Naive thymus-derived CD8-positive, alpha-beta T cell (primary cell): ENCODE measurements at regions not wholly inside any gene's neighbourhood (a gene's known extent, or its start where the extent isn't known, plus 50 kb on each side); places are given as distances from the start of the nearest gene placed in this dataset.

Source experiments
- ATAC-seq, 2 donors: fragments of 150-1000 bp; cut with Tn5 transposase in 1 of 2; sonication (Bioruptor Pico), chemical (Tn5 transposase) in 1 of 2; 1 replicate in 1 of 2; 2 replicates in 1 of 2; pipeline ENCODE4 v1.10.0; 2021; ENCODE audit warnings: mild to moderate bottlenecking in 2 of 2, moderate library complexity in 2 of 2
- POLR2A ChIA-PET: fragments of 350-600 bp; sonication (Branson Sonifier 250); formaldehyde crosslinking; loops from one replicate; lab custom pipeline; 2021; ENCODE audit warnings: antibody characterized with exemption; lab: Charles Lee
- DNase-seq, 10 donors: peaks; one replicate each; pipeline versions ENCODE4 v3.0.0 to v3.0.0-alpha.2; 2020 to 2022
- H3K27ac Mint-ChIP-seq, 10 donors: one replicate each; pipeline ENCODE4 v1.8.0; 2020 to 2022; ENCODE audit warnings: mild to moderate bottlenecking in 10 of 10, mixed read lengths in 10 of 10, moderate library complexity in 4 of 10, inconsistent platforms in 1 of 10
- H3K27me3 Mint-ChIP-seq, 5 donors: one replicate each; pipeline ENCODE4 v1.8.0; 2021 to 2022; ENCODE audit warnings: mixed read lengths in 5 of 5
- H3K36me3 Mint-ChIP-seq, 3 donors: one replicate each; pipeline ENCODE4 v1.8.0; 2020 to 2022; ENCODE audit warnings: mixed read lengths in 3 of 3, mild to moderate bottlenecking in 2 of 3, inconsistent platforms in 1 of 3
- H3K4me1 Mint-ChIP-seq, 4 donors: one replicate each; pipeline ENCODE4 v1.8.0; 2021 to 2022; ENCODE audit warnings: mixed read lengths in 4 of 4
- H3K4me3 Mint-ChIP-seq, 10 donors: one replicate each; pipeline ENCODE4 v1.8.0; 2020 to 2022; ENCODE audit warnings: mild to moderate bottlenecking in 10 of 10, mixed read lengths in 10 of 10, moderate library complexity in 6 of 10, inconsistent platforms in 1 of 10
- H3K9me3 Mint-ChIP-seq, 9 donors: one replicate each; pipeline ENCODE4 v1.8.0; 2020 to 2022; ENCODE audit warnings: mixed read lengths in 9 of 9, mild to moderate bottlenecking in 3 of 9, inconsistent platforms in 1 of 9, moderate library complexity in 1 of 9

- no peaks in the 10 kb centered on the region for H3K4me1 Mint-ChIP-seq
- H3K9me3 Mint-ChIP-seq, result peaks cover 0 to 1% (median 0%) of the 10 kb centered on the region in 9 donors
- H3K4me3 Mint-ChIP-seq, result no peak overlapping the region
- H3K27ac Mint-ChIP-seq, result no peak overlapping the region
- no peak for DNase-seq
- H3K27me3 Mint-ChIP-seq, result peaks cover 0 to 11% (median 3%) of the 10 kb centered on the region in 5 donors
- no peak for ATAC-seq
- H3K36me3 Mint-ChIP-seq, result no peaks in the 10 kb centered on the region
- POLR2A ChIA-PET, result no interaction called here
These were observed 53.6 kb upstream of the DYNC1I1 start for GRCh38 chr7:95718577-95719410.

DNA sequence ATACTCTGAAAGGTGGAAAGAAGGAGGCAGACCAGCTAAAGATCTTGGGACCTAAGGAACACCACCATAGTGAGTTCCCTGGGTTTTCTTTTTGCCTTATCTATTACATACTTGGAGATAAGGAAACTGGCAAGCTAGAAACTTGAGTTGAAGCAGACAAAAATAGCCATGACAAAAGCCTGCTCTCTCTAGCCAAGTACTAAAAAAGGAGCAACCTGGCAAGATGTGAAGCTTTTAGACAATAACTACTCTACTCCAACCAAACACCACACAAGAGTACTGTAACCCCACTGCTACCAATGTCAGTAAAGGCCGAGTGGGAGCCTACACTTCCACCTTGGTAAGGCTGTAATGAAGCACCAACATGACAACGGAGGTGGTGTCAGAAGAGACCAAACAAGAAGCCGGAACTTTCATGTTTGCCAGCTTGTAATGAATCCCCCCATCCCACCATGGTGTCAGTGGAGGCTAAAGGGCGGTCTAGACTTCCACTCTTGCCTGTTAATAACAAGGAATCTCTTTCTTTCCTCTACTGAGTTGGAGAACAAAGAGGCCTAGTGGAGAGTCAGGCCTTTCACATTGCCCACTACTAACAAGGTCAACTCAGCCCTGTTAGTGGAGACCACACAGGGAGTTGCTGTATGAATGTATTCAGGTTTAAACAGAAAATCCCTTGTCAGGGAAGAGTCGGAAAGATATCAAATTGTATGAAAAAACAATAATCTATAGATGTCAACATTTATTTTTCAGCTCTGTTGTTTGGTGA is 55.8 kb upstream of the DYNC1I1 start:
- peaks cover 0 to 6% (median 0%) of the 10 kb centered on the region in 9 donors for H3K9me3 Mint-ChIP-seq
- H3K27ac Mint-ChIP-seq, result no peak overlapping the region
- DNase-seq, result no peak
- H3K36me3 Mint-ChIP-seq, result no peaks in the 10 kb centered on the region
- POLR2A ChIA-PET, result no interaction called here
- H3K4me3 Mint-ChIP-seq, result no peak overlapping the region
- ATAC-seq, result no peak
- no peaks in the 10 kb centered on the region for H3K4me1 Mint-ChIP-seq
- H3K27me3 Mint-ChIP-seq, result peaks cover 0 to 6% (median 0%) of the 10 kb centered on the region in 5 donors

- Mint-ChIP-seq H3K9me3 (peaks cover 0 to 15% (median 0%) of the 10 kb centered on the region in 9 donors), H3K4me1 (peaks cover 0 to 1% (median 0%) of the 10 kb centered on the region in 4 donors), H3K4me3 (no peak overlapping the region), H3K27ac (no peak overlapping the region), H3K36me3 (no peaks in the 10 kb centered on the region), H3K27me3 (peaks cover 0 to 9% (median 0%) of the 10 kb centered on the region in 5 donors)
- no peak for DNase-seq
- no peak for ATAC-seq
- POLR2A ChIA-PET, result no interaction called here
These were observed 57.1 kb upstream of the DYNC1I1 start for GRCh38 chr7:95715274-95715673.

- no peak for ATAC-seq
- peaks cover 0 to 1% (median 0%) of the 10 kb centered on the region in 4 donors for H3K4me1 Mint-ChIP-seq
- DNase-seq, result no peak
- peaks cover 5 to 29% (median 11%) of the 10 kb centered on the region in 5 donors for H3K27me3 Mint-ChIP-seq
- H3K27ac Mint-ChIP-seq, result no peak overlapping the region
- H3K36me3 Mint-ChIP-seq, result peaks cover 0 to 7% (median 0%) of the 10 kb centered on the region in 3 donors
- peaks cover 0 to 21% (median 7%) of the 10 kb centered on the region in 9 donors for H3K9me3 Mint-ChIP-seq
- POLR2A ChIA-PET, result no interaction called here
- no peak overlapping the region for H3K4me3 Mint-ChIP-seq
These were observed 61.6 kb upstream of the DYNC1I1 start for GRCh38 chr7:95710711-95711110.

GRCh38 chr7:95700917-95701316 is 71.4 kb upstream of the DYNC1I1 start:
- Mint-ChIP-seq H3K9me3 (peaks cover 0 to 24% (median 7%) of the 10 kb centered on the region in 9 donors), H3K36me3 (peaks cover 0 to 7% (median 0%) of the 10 kb centered on the region in 3 donors), H3K27ac (no peak overlapping the region), H3K4me3 (no peak overlapping the region), H3K4me1 (no peaks in the 10 kb centered on the region), H3K27me3 (peaks cover 1 to 21% (median 5%) of the 10 kb centered on the region in 5 donors)
- no peak for ATAC-seq
- no peak for DNase-seq
- POLR2A ChIA-PET, result no interaction called here

GRCh38 chr7:95694334-95694733 is 78.0 kb upstream of the DYNC1I1 start:
- H3K36me3 Mint-ChIP-seq, result no peaks in the 10 kb centered on the region
- peaks cover 0 to 3% (median 0%) of the 10 kb centered on the region in 9 donors for H3K9me3 Mint-ChIP-seq
- H3K27ac Mint-ChIP-seq, result no peak overlapping the region
- DNase-seq (no peak), ATAC-seq (no peak)
- H3K4me1 Mint-ChIP-seq, result peaks cover 0 to 5% (median 1%) of the 10 kb centered on the region in 4 donors
- POLR2A ChIA-PET, result no interaction called here
- H3K27me3 Mint-ChIP-seq, result peaks cover 3 to 26% (median 7%) of the 10 kb centered on the region in 5 donors
- no peak overlapping the region for H3K4me3 Mint-ChIP-seq

- Mint-ChIP-seq H3K4me1 (peaks cover 0 to 5% (median 1%) of the 10 kb centered on the region in 4 donors), H3K27ac (no peak overlapping the region), H3K4me3 (no peak overlapping the region), H3K36me3 (no peaks in the 10 kb centered on the region), H3K9me3 (peaks cover 0 to 2% (median 0%) of the 10 kb centered on the region in 9 donors), H3K27me3 (peaks cover 3 to 26% (median 7%) of the 10 kb centered on the region in 5 donors)
- ATAC-seq, result no peak
- DNase-seq, result no peak
- POLR2A ChIA-PET, result no interaction called here
These were observed 78.6 kb upstream of the DYNC1I1 start for GRCh38 chr7:95693551-95694333.

DNA sequence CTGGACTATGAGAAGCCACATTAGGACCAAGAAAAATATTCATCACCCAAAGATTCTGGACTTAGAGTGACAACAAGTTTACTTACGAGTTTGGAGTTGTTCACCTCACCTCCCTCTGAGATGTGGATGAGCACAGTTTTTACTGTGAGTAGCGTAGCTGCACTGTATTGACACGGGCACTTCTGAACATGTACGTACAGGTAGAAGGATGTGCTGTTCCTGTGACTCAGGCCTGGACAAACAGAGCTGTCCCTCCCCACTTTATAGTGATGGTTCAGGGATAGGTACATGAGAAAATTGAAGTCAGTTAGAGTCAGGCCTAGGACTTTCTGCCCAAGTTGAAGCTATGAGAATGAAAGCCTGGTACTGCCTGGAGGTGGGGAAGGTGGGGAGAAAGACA is 80.9 kb upstream of the DYNC1I1 start:
- DNase-seq (no peak), ATAC-seq (no peak)
- Mint-ChIP-seq H3K27me3 (peaks cover 3 to 26% (median 7%) of the 10 kb centered on the region in 5 donors), H3K4me1 (peaks cover 0 to 5% (median 1%) of the 10 kb centered on the region in 4 donors), H3K9me3 (peaks cover 0 to 2% (median 0%) of the 10 kb centered on the region in 9 donors), H3K36me3 (no peaks in the 10 kb centered on the region), H3K27ac (no peak overlapping the region), H3K4me3 (no peak overlapping the region)
- POLR2A ChIA-PET, result no interaction called here

DNA sequence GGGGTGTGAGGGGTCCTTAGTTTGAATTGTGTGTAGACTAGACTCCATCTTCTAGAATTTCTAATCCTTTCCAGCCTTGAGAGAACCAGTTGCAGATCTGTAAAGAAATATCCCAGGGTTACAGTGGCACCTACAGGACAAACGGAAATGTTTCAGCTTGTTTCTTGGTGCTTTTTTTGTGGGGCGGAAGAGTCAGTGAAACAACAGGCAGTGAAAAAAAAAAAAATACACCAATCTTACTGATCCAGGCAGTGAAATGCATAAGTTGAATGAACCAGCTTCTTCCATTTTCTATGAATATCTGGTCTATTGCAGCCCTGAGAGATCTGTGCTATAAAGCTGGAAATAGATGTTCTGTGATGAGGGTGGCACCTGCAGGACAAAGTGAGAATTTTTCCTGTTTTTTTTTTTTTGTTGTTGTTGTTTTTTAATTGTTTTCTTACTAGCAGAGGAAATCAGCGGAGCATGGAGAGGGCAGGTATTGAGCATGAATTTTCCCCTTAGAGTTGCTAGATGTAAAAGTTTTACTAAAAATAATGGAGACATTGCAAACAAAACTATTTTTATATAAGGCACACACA is 81.9 kb upstream of the DYNC1I1 start:
- no peak overlapping the region for H3K4me3 Mint-ChIP-seq
- peaks cover 0 to 2% (median 0%) of the 10 kb centered on the region in 9 donors for H3K9me3 Mint-ChIP-seq
- peak in 1 of 10 donors; percentile 0 for DNase-seq

DNA sequence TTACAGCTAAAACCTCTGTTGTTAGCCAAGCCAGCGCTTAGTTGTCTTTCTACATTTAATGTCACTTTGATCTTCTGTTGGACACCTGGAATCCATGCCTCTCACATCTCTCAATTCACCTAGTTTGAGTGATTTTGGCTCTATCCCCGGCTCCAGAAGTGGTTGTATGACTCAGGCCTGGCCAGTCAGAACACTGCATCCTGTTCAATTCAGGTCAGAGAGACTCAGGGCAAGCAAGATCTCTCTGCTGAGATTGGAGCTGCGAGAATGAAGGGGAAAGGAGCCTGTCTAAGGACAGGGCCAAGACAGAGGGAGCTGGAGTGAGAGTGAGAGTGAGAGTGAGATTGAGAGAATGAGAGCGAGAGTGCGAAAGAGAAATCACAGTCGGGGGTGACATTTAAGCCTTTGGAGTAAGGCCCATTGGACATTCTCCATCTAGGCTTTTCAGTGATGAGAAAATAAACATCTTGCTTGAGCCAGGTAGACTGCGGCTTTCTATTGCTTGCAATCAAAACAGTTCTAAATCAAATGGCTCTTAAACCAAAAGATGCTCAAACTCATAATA is 83.3 kb upstream of the DYNC1I1 start:
- peaks cover 0 to 14% (median 7%) of the 10 kb centered on the region in 5 donors for H3K27me3 Mint-ChIP-seq
- POLR2A ChIA-PET, result no interaction called here
- DNase-seq (no peak), ATAC-seq (no peak)
- H3K4me3 Mint-ChIP-seq, result no peak overlapping the region
- peaks cover 0 to 5% (median 1%) of the 10 kb centered on the region in 4 donors for H3K4me1 Mint-ChIP-seq
- H3K27ac Mint-ChIP-seq, result no peak overlapping the region
- no peaks in the 10 kb centered on the region for H3K9me3 Mint-ChIP-seq
- H3K36me3 Mint-ChIP-seq, result no peaks in the 10 kb centered on the region

More for the DNA sequence above, 81.9 kb upstream of the DYNC1I1 start:
- Mint-ChIP-seq H3K36me3 (no peaks in the 10 kb centered on the region), H3K27me3 (peaks cover 2 to 24% (median 7%) of the 10 kb centered on the region in 5 donors), H3K4me1 (peaks cover 0 to 5% (median 1%) of the 10 kb centered on the region in 4 donors), H3K27ac (no peak overlapping the region)
- no peak for ATAC-seq
- POLR2A ChIA-PET, result no interaction called here

- Mint-ChIP-seq H3K4me3 (no peak overlapping the region), H3K27ac (no peak overlapping the region), H3K9me3 (no peaks in the 10 kb centered on the region), H3K27me3 (peaks cover 0 to 7% (median 3%) of the 10 kb centered on the region in 5 donors), H3K4me1 (peaks cover 0 to 5% (median 1%) of the 10 kb centered on the region in 4 donors), H3K36me3 (no peaks in the 10 kb centered on the region)
- DNase-seq (no peak), ATAC-seq (no peak)
- POLR2A ChIA-PET, result interaction anchor here (0.6 kb wide), 1 partner anchor 43 kb away, joined by 5 read pairs; no protein-coding TSS in a partner anchor
These were observed 84.5 kb upstream of the DYNC1I1 start for GRCh38 chr7:95687759-95688343.
